HG02885 (cell line): ENCODE measurements at regions not wholly inside any gene's neighbourhood (a gene's known extent, or its start where the extent isn't known, plus 50 kb on each side); places are given as distances from the start of the nearest gene placed in this dataset.

Experiments used
- ATAC-seq: cut with Tn5 transposase; IDR thresholded peaks from one replicate; pipeline ENCODE4 v1.9.1; 2021; ENCODE audit warnings: mild to moderate bottlenecking; ENCODE audit not compliant: unreplicated experiment, poor library complexity

- ATAC-seq: no peak
These were observed 119.2 kb upstream of the CCL2 start for GRCh38 chr17:34135841-34136240.

DNA sequence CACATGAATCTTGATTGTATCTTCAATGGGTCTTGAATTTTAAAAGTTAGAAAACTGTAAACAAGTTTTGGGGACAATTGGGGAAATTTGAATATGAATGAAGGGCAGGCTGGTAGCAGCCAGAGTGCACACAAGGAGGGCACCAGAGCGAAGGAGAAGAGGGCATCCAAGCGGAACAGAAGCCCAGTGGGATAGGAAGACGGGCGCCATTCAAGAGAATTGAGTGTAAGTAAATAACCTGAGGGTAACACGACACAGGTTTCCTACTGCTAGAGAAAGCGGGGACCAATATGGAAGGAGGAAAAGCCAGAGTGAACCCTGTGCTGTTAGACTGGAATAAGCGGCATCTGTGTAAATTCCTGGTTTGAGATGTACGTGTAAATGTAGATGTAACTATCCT is 115.1 kb upstream of the CCL2 start:
- no peak for ATAC-seq

DNA sequence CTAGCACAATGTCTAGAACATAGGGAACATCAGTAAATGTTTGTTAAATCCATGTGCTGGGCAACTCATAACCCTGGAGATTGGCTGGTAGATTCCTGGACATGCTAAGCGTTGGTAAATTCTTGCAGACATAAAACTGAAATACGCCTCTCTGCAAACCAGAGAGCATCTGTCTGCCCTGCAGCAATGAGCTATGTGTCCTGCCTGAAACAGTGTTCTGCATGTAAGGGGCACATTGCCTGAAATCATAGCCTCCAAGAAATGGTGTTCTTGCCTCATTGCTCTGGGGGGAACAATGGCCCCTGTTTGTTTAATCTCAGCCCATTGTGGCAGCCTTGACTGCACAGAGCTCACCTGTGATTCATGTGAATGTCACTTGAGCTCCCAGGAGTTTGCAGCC is 113.5 kb upstream of the CCL2 start:
- ATAC-seq: no peak

DNA sequence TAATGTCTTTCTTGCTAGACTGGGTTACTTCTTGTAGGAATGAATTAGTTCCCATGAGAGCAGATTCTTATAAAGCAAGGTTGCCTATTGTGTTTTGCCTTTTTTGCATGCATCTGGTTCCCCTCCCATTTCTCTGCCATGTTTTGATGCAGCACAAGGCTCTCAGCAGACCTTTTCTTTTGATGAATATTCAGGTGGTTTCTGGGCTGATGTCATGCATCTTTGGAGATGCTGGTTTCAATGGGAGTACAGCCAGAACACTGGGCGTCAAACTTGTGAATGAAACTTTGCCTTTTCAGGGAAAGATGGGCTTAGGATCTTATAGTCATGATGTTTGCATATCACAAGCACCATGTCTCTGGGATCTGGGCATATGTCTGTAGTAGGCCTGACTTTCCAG is 111.7 kb upstream of the CCL2 start:
- ATAC-seq: no peak

- ATAC-seq: no peak
These were observed 108.5 kb upstream of the CCL2 start for GRCh38 chr17:34146440-34147043.

- no peak for ATAC-seq
These were observed 104.0 kb upstream of the CCL2 start for GRCh38 chr17:34151102-34151501.

DNA sequence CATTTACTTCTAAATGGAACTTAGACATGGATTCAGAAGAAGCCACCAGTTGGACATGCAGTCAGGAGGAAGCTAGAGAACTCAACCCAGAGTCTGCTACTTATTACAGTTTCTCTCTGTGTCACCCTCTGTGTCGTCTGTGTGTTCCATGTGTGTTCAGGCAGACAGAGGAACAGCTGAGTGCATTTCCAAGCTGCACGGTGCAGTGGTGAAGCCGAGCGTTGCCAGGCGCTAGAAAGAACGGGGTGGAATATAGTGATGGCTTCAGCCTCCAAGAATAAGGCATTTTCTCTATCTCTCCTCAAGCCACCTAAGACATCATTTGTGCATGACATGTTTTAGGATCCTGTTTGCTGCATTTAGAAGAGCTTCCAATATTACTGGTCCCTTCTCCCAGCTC is 101.1 kb upstream of the CCL2 start:
- no peak for ATAC-seq

DNA sequence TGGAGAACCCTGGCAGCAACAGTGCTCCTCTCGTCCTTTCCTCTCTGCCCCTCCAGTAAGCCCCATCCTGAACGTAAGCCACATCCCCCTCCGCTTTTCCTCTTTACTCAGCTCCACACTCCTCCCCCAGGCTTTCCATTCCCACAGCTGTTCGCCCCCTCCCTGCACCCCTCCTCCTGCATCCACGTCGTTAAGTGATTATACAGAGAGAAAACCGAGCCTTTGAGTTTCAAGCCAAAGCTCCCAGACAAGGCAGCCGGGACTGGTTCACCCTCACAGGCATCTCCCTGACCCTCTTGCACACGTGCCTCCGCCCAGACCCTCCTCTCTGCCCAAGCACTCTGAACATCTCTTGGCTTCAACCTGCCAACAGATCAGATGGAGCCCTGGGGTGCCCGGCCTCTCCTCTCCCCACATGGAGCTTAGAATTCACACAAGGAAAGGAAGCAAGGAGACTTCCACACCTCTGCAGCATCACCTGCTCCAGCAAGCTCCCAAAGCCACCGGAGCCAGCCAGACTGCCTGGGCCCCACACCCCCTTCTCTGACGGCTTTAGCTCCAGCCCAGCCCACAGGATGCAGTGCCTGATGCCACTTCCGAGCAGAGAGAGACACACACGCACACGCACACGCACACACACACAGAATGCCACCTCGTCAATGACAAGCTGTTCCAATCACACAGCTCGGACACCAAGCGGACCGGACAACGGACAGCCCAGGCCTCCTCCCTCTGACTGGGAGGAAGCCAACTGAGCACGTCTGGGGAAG is 99.9 kb upstream of the CCL2 start:
- no peak for ATAC-seq

DNA sequence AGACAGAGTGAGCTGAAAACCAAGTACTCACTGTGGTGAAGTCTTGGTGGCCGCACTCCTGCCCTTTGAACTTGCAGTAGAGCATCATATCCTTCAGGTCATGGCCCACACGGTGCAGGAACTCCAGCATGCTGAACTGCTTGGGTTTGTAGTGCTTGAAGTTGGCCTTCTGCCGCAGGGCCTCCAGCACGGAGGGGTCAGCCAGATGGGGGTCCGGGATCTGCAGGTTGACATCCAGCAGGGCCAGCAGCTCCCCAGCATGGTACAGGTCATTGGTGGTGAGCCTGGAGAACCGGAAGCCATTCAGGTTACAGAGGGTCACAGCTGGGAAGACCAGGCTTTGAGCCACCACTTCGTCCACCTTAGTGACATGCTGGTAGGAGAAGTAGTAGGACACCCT is 99.1 kb upstream of the CCL2 start:
- ATAC-seq: no peak

GRCh38 chr17:34156401-34156740 is 98.7 kb upstream of the CCL2 start:
- no peak for ATAC-seq

DNA sequence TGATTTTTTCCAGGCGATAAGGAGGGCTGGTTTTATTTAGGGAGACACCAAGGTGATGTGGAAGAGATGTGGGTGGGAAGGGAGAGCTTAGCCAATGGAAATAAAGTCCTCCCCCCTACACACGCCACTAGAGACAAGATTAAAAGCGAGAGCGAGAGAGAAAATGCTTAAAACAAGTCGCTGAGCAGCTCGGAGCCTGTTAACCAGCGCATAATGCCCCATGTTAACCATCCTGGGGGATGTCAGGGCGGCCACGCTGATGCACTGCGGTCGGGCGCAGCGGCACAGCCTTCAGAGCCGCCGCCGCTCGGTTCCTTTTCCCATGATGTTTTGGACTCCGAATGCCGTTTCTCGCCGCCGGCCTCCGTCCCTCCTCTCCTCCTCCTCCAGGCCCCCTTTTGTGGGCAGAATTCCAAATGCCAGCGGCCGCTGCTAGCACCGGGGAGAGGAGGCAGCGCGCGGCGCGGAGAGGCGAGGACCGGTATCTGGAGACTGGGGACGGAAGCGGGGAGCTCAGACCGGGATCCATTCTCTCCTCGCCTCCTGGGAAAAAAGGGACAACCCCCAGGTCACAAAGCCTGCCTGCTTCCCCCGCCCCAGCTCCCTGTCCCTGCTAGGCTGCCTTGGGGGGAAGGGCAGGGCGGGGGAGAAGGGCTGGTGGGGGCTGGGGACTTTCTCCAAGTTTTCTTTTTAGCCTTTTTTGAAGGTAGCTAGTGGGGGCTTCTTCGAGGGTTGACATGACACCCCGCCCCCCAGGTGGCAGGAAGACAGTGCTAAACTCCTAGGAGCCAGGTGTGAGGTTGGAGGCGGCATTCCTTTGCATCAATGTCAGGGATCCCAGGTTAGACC is 98.1 kb upstream of the CCL2 start:
- ATAC-seq: no peak

- ATAC-seq: no peak
These were observed 93.4 kb upstream of the CCL2 start for GRCh38 chr17:34161690-34162089.

DNA sequence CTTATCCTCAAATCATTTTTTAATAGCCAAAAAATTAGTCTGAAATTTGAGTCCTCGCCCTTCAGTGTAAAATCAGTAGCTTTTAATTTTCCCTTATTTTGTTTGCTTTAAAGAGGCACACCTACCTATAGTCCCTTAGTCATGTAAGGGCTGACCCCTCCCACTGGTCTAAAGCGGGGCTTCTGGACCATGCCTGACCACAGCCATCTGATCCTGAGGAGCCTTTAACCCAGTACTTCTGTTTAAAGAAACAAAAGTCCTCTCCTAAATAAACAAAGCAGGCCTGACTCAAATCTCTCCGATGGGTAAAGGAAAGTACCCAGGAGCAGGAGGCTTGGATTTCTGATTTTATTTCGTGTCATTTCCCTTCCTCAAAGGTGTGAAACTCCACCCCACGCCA is 92.0 kb upstream of the CCL2 start:
- ATAC-seq: no peak

GRCh38 chr17:34163646-34164045 is 91.4 kb upstream of the CCL2 start:
- no peak for ATAC-seq

GRCh38 chr17:34164837-34165236 is 90.2 kb upstream of the CCL2 start:
- ATAC-seq: no peak

DNA sequence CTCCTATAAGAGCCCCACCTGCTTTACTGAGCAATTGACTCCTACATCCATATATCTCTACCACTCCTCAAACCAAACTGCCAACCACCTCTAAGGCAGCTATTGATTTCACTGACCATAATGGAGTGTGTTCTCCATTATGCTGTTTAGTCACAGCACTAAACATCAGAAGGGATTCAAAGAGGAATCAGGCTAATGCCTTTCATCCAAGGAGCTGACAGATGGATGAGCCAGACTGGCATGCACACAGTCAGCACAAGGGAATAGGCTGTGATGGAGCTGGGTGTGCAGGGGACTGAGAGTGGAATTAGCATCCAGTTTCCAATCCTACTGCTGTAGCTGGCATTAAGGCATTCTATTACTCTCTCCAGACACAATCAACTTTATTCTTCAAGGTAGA is 88.7 kb upstream of the CCL2 start:
- no peak for ATAC-seq

DNA sequence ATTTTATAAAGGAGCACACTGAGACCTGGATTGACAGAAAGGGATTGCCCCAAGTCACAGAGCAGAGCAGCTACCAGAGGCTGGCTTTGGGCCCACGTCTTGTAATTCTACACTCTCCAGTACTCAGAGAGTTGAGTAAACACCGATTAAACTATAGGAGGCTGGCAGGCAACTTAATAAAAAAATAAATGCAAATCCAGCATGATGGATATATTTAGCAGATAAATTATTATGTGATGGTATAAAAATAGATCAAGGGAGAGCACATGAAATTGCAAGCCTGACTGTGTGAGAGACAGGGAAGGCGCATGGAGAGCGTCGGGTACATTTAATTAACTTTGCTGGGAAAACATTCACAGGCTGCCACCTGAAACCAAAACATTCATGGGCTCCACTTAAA is 87.7 kb upstream of the CCL2 start:
- ATAC-seq: no peak

DNA sequence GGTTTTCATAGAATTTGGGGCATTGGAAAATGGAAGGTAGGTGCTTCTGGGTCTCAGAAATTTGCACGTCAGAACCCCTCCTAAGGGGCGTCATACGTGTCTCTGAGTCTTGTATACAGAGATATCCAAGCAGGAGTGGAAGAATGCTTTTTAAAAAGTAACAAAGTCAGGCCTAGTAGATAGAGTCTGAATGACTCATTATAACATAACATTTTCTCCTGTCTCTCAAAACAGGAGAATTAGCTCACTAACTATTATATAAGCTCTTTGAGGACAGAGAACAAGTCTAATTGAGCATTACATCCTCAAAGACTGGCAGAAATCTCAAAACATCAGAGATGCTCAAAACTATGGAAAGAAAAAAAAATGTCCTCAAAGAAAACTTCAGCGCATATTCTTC is 86.1 kb upstream of the CCL2 start:
- ATAC-seq: no peak

- ATAC-seq: no peak
These were observed 85.6 kb upstream of the CCL2 start for GRCh38 chr17:34169496-34169895.

DNA sequence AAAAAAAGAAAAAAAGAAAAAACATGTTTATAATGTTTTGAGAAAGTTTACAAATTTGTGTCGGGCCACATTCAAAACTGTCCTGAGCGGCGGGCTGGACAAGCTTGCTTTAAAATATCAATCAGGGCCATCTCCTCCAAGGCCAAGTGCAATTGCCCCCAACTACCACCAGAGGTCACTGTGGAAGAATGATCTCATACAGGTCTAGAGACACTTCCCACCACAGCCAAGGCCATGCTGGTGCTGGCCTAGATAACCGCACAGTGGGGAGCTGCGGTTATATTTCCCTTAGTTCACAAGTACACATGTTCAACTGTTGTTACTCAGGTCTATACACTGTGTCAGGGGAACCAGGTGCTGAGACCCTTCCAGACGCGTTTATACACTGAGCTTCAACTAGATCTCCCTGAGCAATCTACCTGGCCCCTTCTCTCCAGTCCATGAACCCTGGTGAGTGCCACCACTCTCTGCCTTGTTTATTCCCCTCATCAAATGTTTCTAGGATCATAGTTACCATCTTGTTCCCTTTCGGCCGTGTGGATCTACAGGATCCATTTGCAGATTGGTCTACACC is 83.8 kb upstream of the CCL2 start:
- ATAC-seq: no peak

GRCh38 chr17:34172390-34172918 is 82.6 kb upstream of the CCL2 start:
- no peak for ATAC-seq
